Thyroid gland (tissue), 4 donors: ENCODE measurements at regions not wholly inside any gene's neighbourhood (a gene's known extent, or its start where the extent isn't known, plus 50 kb on each side); places are given as distances from the start of the nearest gene placed in this dataset.

ENCODE experiments used
- DNase-seq, 2 donors: peaks; one replicate each; pipeline ENCODE4 v3.0.0-alpha.2; 2019
- H3K27ac ChIP-seq, 3 donors: fragments of 200-600 bp; sonication (generic); 1 replicate in 2 of 3; 2 replicates in 1 of 3; pipeline ENCODE4 v1.5.1; 2016 to 2019; ENCODE audit warnings: mild to moderate bottlenecking in 1 of 3, moderate library complexity in 1 of 3
- H3K27me3 ChIP-seq: fragments of 200-600 bp; sonication (generic); one replicate; pipeline ENCODE4 v1.5.1; 2019
- H3K36me3 ChIP-seq, 2 donors: fragments of 200-600 bp; sonication (generic); one replicate each; pipeline ENCODE4 v1.5.1; 2016 to 2019
- H3K4me1 ChIP-seq, 2 donors: fragments of 200-600 bp; sonication (generic); one replicate each; pipeline ENCODE4 v1.5.1; 2017 to 2019
- H3K4me3 ChIP-seq, 3 donors: fragments of 200-600 bp; sonication (generic); replicated peaks in 1 of 3; 1 replicate in 2 of 3; 2 replicates in 1 of 3; pipeline ENCODE4 v1.5.1; 2016; ENCODE audit warnings: mild to moderate bottlenecking in 1 of 3
- H3K9me3 ChIP-seq: fragments of 200-600 bp; sonication (generic); one replicate; pipeline ENCODE4 v1.5.1; 2017
- POLR2A ChIP-seq, 2 donors: fragments of 450-650 bp; IDR thresholded peaks; one replicate each; pipeline ENCODE4 v1.6.1; 2017; ENCODE audit warnings: antibody characterized with exemption in 2 of 2, mild to moderate bottlenecking in 2 of 2, moderate library complexity in 1 of 2
- WGBS, 2 donors: methylation state at CpG; one replicate each; pipeline ENCODE4 v1.1.5; 2017; 5-methylcytosine and 5-hydroxymethylcytosine counted together
- intact Hi-C: fragments of 100-400 bp; cut with DNase I; formaldehyde crosslinking; loops from one replicate; pipeline ENCODE4 v1.15.1; 2023
- TF ChIP-seq, protein P1 (sequence below), 6 experiments: fragments of 200-600 bp in 3 of 6; fragments of 450-650 bp in 3 of 6; sonication (generic) in 3 of 6; IDR thresholded peaks; one replicate each; pipeline ENCODE4 v1.5.1; 2016 to 2019; ENCODE audit warnings: antibody characterized with exemption in 6 of 6, mild to moderate bottlenecking in 2 of 6, inconsistent platforms in 1 of 6, moderate library complexity in 1 of 6

DNA sequence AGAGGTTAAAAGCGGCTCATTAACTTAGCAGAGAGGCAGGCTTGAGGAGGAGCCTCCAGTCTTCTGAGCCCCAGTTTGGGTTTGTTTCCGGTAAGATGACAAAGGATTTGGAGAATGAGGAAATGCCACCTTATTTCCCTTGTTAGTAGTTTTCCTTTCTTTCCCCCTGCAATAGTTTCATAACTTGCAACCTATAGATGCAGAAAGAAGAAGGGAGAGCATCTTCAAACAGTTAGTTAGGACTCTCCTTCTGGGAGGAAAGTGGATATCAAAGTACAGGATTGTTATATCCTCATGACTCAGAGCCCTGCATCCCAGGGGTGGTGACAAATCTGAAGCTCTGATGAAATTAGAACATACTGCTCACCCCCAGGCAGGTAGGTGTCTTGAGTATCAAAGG is 180.7 kb upstream of the SLC38A2 start:
- no peak overlapping the region for H3K4me3 ChIP-seq
- no peak overlapping the region for H3K27ac ChIP-seq
- DNase-seq = no peak
- TF ChIP-seq, protein P1, sequence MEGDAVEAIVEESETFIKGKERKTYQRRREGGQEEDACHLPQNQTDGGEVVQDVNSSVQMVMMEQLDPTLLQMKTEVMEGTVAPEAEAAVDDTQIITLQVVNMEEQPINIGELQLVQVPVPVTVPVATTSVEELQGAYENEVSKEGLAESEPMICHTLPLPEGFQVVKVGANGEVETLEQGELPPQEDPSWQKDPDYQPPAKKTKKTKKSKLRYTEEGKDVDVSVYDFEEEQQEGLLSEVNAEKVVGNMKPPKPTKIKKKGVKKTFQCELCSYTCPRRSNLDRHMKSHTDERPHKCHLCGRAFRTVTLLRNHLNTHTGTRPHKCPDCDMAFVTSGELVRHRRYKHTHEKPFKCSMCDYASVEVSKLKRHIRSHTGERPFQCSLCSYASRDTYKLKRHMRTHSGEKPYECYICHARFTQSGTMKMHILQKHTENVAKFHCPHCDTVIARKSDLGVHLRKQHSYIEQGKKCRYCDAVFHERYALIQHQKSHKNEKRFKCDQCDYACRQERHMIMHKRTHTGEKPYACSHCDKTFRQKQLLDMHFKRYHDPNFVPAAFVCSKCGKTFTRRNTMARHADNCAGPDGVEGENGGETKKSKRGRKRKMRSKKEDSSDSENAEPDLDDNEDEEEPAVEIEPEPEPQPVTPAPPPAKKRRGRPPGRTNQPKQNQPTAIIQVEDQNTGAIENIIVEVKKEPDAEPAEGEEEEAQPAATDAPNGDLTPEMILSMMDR (IDR thresholded peaks at IDR 0.05) = no peak
- no peak for TF ChIP-seq POLR2A (IDR thresholded peaks at IDR 0.05)
- no peaks in the 10 kb centered on the region for H3K36me3 ChIP-seq
- 94 to 95% methylated on average over 2 of the region's 2 CpGs for WGBS, 2 donors
- intact Hi-C loops = no loop called here
- no peaks in the 10 kb centered on the region for H3K27me3 ChIP-seq
- H3K4me1 ChIP-seq = peaks cover 9 to 11% of the 10 kb centered on the region in 2 donors
- no peaks in the 10 kb centered on the region for H3K9me3 ChIP-seq

DNA sequence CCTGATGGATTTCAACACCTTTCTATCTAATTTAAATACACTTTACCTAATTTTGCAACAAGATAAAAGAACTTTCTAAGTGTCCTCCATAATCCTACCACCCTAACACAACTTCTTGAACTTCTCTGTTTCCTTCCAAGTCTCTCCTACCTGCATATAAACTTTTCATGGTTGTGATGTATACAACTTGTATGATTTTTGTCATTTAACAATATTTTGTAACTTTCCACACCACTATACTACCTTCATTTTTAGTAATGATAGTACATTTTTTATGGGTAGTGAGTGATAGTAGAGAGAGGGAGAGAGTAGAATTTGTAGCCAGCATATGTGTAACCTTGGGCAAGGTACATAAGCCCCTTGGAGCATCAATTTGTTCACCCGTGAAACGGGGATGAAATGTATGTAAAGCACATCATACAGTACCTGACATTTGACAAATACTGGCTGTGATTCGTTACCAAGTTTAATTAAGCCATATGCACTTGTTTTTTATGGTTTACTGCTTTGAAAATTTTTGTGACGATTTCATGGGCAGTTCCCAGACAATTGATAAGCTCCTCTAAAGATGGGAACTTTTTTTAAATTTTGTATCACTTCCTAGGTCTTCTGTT is 177.8 kb upstream of the SLC38A2 start:
- H3K27me3 ChIP-seq = no peaks in the 10 kb centered on the region
- intact Hi-C loops = no loop called here
- no peaks in the 10 kb centered on the region for H3K9me3 ChIP-seq
- 91 to 95% methylated on average over 4 of the region's 4 CpGs for WGBS, 2 donors
- H3K36me3 ChIP-seq = no peaks in the 10 kb centered on the region
- H3K27ac ChIP-seq = no peak overlapping the region
- no peak overlapping the region for H3K4me3 ChIP-seq
- DNase-seq = no peak
- TF ChIP-seq POLR2A (IDR thresholded peaks at IDR 0.05) = no peak
- TF ChIP-seq, protein P1 (IDR thresholded peaks at IDR 0.05) = no peak
- peaks cover 0 to 1% of the 10 kb centered on the region in 2 donors for H3K4me1 ChIP-seq

DNA sequence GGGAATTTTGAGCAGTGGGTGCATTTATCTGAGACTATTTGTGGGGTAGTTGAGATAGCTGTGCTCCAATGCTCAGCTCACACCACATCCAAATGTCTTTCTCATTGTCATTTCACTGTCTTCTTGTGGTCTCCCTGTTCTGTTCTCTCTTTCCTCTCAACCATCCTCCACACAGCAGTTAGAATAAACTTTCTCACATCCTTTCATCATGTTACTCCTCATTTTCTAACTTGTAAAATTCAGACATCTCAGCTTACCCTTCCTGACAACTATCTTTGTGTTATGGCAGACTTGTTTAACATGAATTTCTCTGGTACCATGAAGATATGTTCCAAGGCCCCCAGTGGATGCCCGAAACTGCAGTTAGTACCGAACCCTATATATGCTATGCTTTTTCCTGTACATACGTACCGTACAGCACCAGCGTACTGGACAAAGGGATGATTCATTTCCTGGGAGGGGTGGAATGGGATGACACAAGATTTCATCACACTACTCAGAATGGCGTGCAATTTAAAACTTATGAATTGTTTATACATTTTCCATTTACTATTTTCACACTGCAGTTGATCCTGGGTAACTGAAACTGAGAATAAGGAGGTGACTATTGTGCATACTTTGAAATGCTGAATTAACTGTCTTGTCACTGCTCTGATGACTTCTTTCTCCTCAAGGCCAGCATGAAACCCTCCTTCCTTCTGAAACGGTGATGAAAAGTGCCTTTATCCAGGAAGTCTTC is 177.1 kb upstream of the SLC38A2 start:
- TF ChIP-seq, protein P1 (IDR thresholded peaks at IDR 0.05) = no peak
- no peak for TF ChIP-seq POLR2A (IDR thresholded peaks at IDR 0.05)
- Histone ChIP-seq H3K4me1 (no peaks in the 10 kb centered on the region), H3K27me3 (no peaks in the 10 kb centered on the region), H3K9me3 (no peaks in the 10 kb centered on the region), H3K27ac (no peak overlapping the region), H3K36me3 (no peaks in the 10 kb centered on the region), H3K4me3 (no peak overlapping the region)
- DNase-seq = no peak
- intact Hi-C loops = no loop called here
- 85% methylated on average over 7 of the region's 7 CpGs for WGBS, 2 donors

DNA sequence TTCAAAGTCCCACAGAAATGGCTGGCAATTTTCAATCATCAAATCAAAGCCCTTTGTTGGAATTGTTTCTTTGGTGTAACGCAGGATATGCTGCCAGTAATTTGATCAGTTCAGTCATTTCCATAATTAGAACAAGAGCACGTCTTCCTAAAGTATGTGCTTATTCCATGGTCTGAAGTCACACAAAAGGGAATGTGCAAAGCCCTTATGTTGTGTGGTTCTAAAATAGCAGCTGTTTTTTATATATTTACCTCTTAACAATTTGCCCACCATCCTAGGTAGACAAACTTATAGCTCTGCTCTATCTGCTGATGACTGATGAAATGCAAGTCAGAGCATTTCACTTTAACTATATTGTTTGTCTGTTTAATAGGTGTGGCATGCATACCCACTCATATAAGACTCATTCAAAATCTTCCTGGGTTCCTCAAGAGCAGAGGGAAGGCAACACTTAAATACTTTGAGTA is 176.1 kb upstream of the SLC38A2 start:
- DNase-seq = no peak
- Histone ChIP-seq H3K27me3 (no peaks in the 10 kb centered on the region), H3K9me3 (no peaks in the 10 kb centered on the region), H3K4me1 (no peaks in the 10 kb centered on the region), H3K4me3 (no peak overlapping the region), H3K36me3 (no peaks in the 10 kb centered on the region), H3K27ac (no peak overlapping the region)
- intact Hi-C loops = no loop called here
- 74 to 80% methylated on average over 2 of the region's 2 CpGs for WGBS, 2 donors
- TF ChIP-seq, protein P1 (IDR thresholded peaks at IDR 0.05) = no peak
- TF ChIP-seq POLR2A (IDR thresholded peaks at IDR 0.05) = no peak
